HCT116 (cell line): ENCODE measurements at regions not wholly inside any gene's neighbourhood (a gene's known extent, or its start where the extent isn't known, plus 50 kb on each side); places are given as distances from the start of the nearest gene placed in this dataset.

ENCODE experiments used
- ATAC-seq: fragments of 200-7000 bp; cut with Tn5 transposase; 2 replicates; pipeline ENCODE4 v1.9.1; 2020; ENCODE audit warnings: mild to moderate bottlenecking, moderate library complexity
- BruUV-seq: library from RNA; stranded (reverse); fragments of 400-500 nt; replicated peaks from 2 replicates; lab custom pipeline; 2021; lab: Mats Ljungman, UMichigan
- CTCF ChIA-PET: fragments of 300-600 bp; sonication (Branson Sonifier 250); formaldehyde crosslinking; loops from one replicate; lab custom pipeline; 2021; ENCODE audit warnings: antibody characterized with exemption; lab: Charles Lee
- POLR2A ChIA-PET: fragments of 300-600, 350-600 bp; sonication (Branson Sonifier 250); formaldehyde crosslinking; loops from one replicate; lab custom pipeline; 2021; ENCODE audit warnings: antibody characterized with exemption; lab: Charles Lee
- RAD21 ChIA-PET, 2 experiments: fragments of 300-600 bp; sonication (Branson Sonifier 250); formaldehyde crosslinking; loops; one replicate each; lab custom pipeline; 2023; ENCODE audit warnings: low total read pairs in 2 of 2; ENCODE audit not compliant: uncharacterized antibody in 2 of 2, unreplicated experiment in 2 of 2, low non-redundant PET in 1 of 2; lab: Charles Lee
- DNase-seq: peaks from one replicate; pipeline ENCODE4 v3.0.0-alpha.2; 2010; ENCODE audit warnings: low read depth, low spot score
- H2AFZ ChIP-seq: fragments of 200-600 bp; shearing (Covaris generic), sonication (generic); 2 replicates; pipeline ENCODE4 v1.6.1; 2017; ENCODE audit warnings: low read depth, mixed run types, mixed read lengths, antibody characterized with exemption, low read length; ENCODE audit not compliant: poor library complexity, severe bottlenecking
- H3K27ac ChIP-seq: 2 replicates; pipeline ENCODE4 v1.5.1; 2012; ENCODE audit warnings: low read depth, low read length
- H3K27me3 ChIP-seq: fragments of 200-600 bp; sonication (generic); 2 replicates; pipeline ENCODE4 v1.6.1; 2016; ENCODE audit warnings: mixed run types, low read length, mixed read lengths; ENCODE audit not compliant: insufficient read depth
- H3K36me3 ChIP-seq, 2 experiments: fragments of 200-500 bp in 1 of 2; fragments of 200-600 bp in 1 of 2; sonication (Bioruptor generic) in 1 of 2; sonication (generic) in 1 of 2; 2 replicates each; pipeline versions ENCODE4 v1.5.1 to v1.6.1; 2014 to 2016; ENCODE audit warnings: low read length in 2 of 2, inconsistent platforms in 1 of 2, mixed read lengths in 1 of 2, mixed run types in 1 of 2; ENCODE audit not compliant: insufficient read depth in 2 of 2, control insufficient read depth in 1 of 2
- H3K4me1 ChIP-seq, 2 experiments: fragments of 200-600 bp in 1 of 2; sonication (generic) in 1 of 2; 2 replicates each; pipeline versions ENCODE4 v1.5.1 to v1.6.1; 2012 to 2017; ENCODE audit warnings: low read length in 2 of 2, inconsistent platforms in 1 of 2, mild to moderate bottlenecking in 1 of 2, mixed read lengths in 1 of 2, mixed run types in 1 of 2, moderate library complexity in 1 of 2; ENCODE audit not compliant: insufficient read depth in 2 of 2, control insufficient read depth in 1 of 2
- H3K4me2 ChIP-seq: fragments of 200-600 bp; sonication (generic); 2 replicates; pipeline ENCODE4 v1.6.1; 2017; ENCODE audit warnings: mixed run types, low read length, mixed read lengths
- H3K4me3 ChIP-seq, 2 experiments: fragments of 200-600 bp in 1 of 2; sonication (generic) in 1 of 2; replicated peaks in 1 of 2; 2 replicates each; pipeline ENCODE4 v1.5.1; 2011 to 2016; ENCODE audit warnings: low read length in 2 of 2, control low read depth in 1 of 2, low read depth in 1 of 2, mild to moderate bottlenecking in 1 of 2, mixed read lengths in 1 of 2, mixed run types in 1 of 2
- H3K79me2 ChIP-seq: fragments of 200-600 bp; sonication (generic); 2 replicates; pipeline ENCODE4 v1.6.1; 2017; ENCODE audit warnings: mild to moderate bottlenecking, mixed run types, low read length, moderate library complexity, mixed read lengths; ENCODE audit not compliant: insufficient read depth
- H3K9ac ChIP-seq: fragments of 200-600 bp; sonication (generic); 2 replicates; pipeline ENCODE4 v1.6.1; 2016; ENCODE audit warnings: low read length, mixed read lengths
- H3K9me2 ChIP-seq: fragments of 200-600 bp; sonication (generic), shearing (Covaris generic); 2 replicates; pipeline ENCODE4 v1.6.1; 2017; ENCODE audit warnings: mixed run types, mild to moderate bottlenecking, moderate library complexity; ENCODE audit not compliant: insufficient read depth
- H3K9me3 ChIP-seq, 2 experiments: fragments of 200-500 bp in 1 of 2; fragments of 200-600 bp in 1 of 2; sonication (Bioruptor generic) in 1 of 2; sonication (generic) in 1 of 2; 2 replicates each; pipeline ENCODE4 v1.6.1; 2014 to 2017; ENCODE audit warnings: low read length in 2 of 2, mixed read lengths in 2 of 2, inconsistent platforms in 1 of 2, low read depth in 1 of 2, mild to moderate bottlenecking in 1 of 2, mixed run types in 1 of 2, moderate library complexity in 1 of 2; ENCODE audit not compliant: control insufficient read depth in 1 of 2, insufficient read depth in 1 of 2
- H4K20me1 ChIP-seq: fragments of 200-600 bp; sonication (generic), shearing (Covaris generic); 2 replicates; pipeline ENCODE4 v1.6.1; 2017; ENCODE audit warnings: mixed run types, mild to moderate bottlenecking, moderate library complexity; ENCODE audit not compliant: insufficient read depth
- ATF3 ChIP-seq: IDR thresholded peaks from 2 replicates; pipeline ENCODE4 v1.6.1; 2012
- CEBPB ChIP-seq: IDR thresholded peaks from 2 replicates; pipeline ENCODE4 v1.6.1; 2012; ENCODE audit warnings: low read depth
- CTCF ChIP-seq, 3 experiments: fragments of 200-600 bp in 1 of 3; sonication (generic) in 1 of 3; IDR thresholded peaks in 2 of 3; conservative IDR thresholded peaks in 1 of 3; 2 replicates each; pipeline ENCODE4 v1.5.1; 2012 to 2017; ENCODE audit warnings: low read depth in 2 of 3, low read length in 2 of 3, antibody characterized with exemption in 1 of 3, borderline replicate concordance in 1 of 3, control low read depth in 1 of 3, mild to moderate bottlenecking in 1 of 3, mixed read lengths in 1 of 3, mixed run types in 1 of 3, moderate library complexity in 1 of 3; ENCODE audit not compliant: insufficient read depth in 1 of 3
- EGR1 ChIP-seq: IDR thresholded peaks from 2 replicates; pipeline ENCODE4 v1.6.1; 2012; ENCODE audit warnings: low read depth
- ELF1 ChIP-seq: IDR thresholded peaks from 2 replicates; pipeline ENCODE4 v1.6.1; 2012; ENCODE audit warnings: low read depth, borderline replicate concordance
- JUND ChIP-seq: IDR thresholded peaks from 2 replicates; pipeline ENCODE4 v1.6.1; 2012
- POLR2A ChIP-seq: IDR thresholded peaks from 2 replicates; pipeline ENCODE4 v1.7.0; 2011; ENCODE audit warnings: borderline replicate concordance; ENCODE audit not compliant: insufficient read depth, insufficient read length; ENCODE audit errors: extremely low read depth
- POLR2AphosphoS5 ChIP-seq: IDR thresholded peaks from 2 replicates; pipeline ENCODE4 v1.6.1; 2011; ENCODE audit warnings: mild to moderate bottlenecking, low read depth, low read length, moderate library complexity
- SIN3A ChIP-seq: IDR thresholded peaks from 2 replicates; pipeline ENCODE4 v1.6.1; 2012; ENCODE audit warnings: low read depth
- SRF ChIP-seq: IDR thresholded peaks from 2 replicates; pipeline ENCODE4 v1.6.1; 2012; ENCODE audit warnings: low read depth
- TCF7L2 ChIP-seq: IDR thresholded peaks from 2 replicates; pipeline ENCODE4 v1.7.0; 2011; ENCODE audit warnings: borderline replicate concordance, inconsistent platforms; ENCODE audit not compliant: insufficient read depth, insufficient read length; ENCODE audit errors: extremely low read depth
- YY1 ChIP-seq: IDR thresholded peaks from 2 replicates; pipeline ENCODE4 v1.6.1; 2011; ENCODE audit warnings: low read length, low read depth, moderate library complexity, mild to moderate bottlenecking; ENCODE audit not compliant: insufficient replicate concordance; ENCODE audit errors: extremely low read depth
- ZBTB33 ChIP-seq: IDR thresholded peaks from 2 replicates; pipeline ENCODE4 v1.6.1; 2011; ENCODE audit warnings: mild to moderate bottlenecking, low read length, moderate library complexity; ENCODE audit not compliant: insufficient replicate concordance; ENCODE audit errors: extremely low read depth
- ZFX ChIP-seq: fragments of 450-650 bp; IDR thresholded peaks from 2 replicates; pipeline ENCODE4 v1.6.1; 2017
- intact Hi-C: fragments of 100-400 bp; cut with micrococcal nuclease; formaldehyde crosslinking; loops from 2 replicates; pipeline ENCODE4 v1.10.0; 2022
- TF ChIP-seq, protein P1 (sequence below): IDR thresholded peaks from 2 replicates; pipeline ENCODE4 v1.6.1; 2012; ENCODE audit warnings: low read depth

DNA sequence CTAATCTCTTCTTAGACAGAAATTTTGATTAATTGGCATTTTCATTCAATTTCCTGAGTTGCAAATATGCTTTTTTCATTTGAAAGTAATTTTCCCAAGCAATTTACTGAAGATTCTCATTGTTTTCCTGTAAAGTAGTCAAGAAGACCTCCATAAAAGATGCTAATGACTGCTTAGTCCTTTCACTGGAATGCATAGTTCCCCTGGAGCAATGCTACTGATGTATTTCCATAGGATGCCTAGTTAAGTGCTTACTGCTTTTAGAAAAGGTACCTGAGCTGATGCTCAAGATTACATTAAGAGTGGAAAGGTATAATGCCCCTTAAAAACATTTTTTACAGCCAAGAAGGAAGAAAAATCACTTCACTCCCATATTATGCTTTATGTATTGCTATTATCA is 109.2 kb upstream of the EMB start (continued):
- TF ChIP-seq, protein P1, sequence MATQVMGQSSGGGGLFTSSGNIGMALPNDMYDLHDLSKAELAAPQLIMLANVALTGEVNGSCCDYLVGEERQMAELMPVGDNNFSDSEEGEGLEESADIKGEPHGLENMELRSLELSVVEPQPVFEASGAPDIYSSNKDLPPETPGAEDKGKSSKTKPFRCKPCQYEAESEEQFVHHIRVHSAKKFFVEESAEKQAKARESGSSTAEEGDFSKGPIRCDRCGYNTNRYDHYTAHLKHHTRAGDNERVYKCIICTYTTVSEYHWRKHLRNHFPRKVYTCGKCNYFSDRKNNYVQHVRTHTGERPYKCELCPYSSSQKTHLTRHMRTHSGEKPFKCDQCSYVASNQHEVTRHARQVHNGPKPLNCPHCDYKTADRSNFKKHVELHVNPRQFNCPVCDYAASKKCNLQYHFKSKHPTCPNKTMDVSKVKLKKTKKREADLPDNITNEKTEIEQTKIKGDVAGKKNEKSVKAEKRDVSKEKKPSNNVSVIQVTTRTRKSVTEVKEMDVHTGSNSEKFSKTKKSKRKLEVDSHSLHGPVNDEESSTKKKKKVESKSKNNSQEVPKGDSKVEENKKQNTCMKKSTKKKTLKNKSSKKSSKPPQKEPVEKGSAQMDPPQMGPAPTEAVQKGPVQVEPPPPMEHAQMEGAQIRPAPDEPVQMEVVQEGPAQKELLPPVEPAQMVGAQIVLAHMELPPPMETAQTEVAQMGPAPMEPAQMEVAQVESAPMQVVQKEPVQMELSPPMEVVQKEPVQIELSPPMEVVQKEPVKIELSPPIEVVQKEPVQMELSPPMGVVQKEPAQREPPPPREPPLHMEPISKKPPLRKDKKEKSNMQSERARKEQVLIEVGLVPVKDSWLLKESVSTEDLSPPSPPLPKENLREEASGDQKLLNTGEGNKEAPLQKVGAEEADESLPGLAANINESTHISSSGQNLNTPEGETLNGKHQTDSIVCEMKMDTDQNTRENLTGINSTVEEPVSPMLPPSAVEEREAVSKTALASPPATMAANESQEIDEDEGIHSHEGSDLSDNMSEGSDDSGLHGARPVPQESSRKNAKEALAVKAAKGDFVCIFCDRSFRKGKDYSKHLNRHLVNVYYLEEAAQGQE = no peak
- no peak for TF ChIP-seq POLR2A
- no peak for TF ChIP-seq POLR2AphosphoS5
- TF ChIP-seq CEBPB = no peak

DNA sequence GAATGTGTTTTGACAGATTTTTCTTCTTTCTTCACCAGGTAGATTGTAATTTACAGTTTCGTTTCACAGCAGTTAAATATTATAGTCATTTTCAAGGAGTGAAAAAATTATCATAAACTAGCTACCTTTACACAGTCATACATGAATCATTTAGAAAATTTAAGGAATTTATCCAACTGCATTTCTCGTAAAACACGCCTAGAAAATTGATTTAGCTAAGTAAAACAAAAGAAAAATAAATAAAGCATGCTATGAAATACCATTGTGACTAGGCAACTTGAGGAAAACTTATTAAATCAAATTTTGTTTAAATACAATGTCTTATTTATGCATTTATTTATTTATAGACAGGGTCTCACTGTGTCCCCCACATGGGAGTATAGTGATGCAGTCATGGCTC is 109.9 kb upstream of the EMB start:
- Histone ChIP-seq H3K4me2 (no peak overlapping the region), H3K9me3 (no peaks in the 10 kb centered on the region), H3K9ac (no peak overlapping the region), H2AFZ (no peak overlapping the region), H3K9me2 (no peaks in the 10 kb centered on the region), H3K27me3 (no peaks in the 10 kb centered on the region), H3K27ac (no peak overlapping the region), H3K36me3 (no peaks in the 10 kb centered on the region), H4K20me1 (no peaks in the 10 kb centered on the region), H3K4me1 (no peaks in the 10 kb centered on the region), H3K4me3 (no peak overlapping the region), H3K79me2 (no peaks in the 10 kb centered on the region)
- intact Hi-C loops = no loop called here
- TF ChIP-seq ELF1 = no peak
- no peak for TF ChIP-seq SRF
- no peak for TF ChIP-seq YY1
- TF ChIP-seq SIN3A = no peak
- no peak for TF ChIP-seq CTCF (IDR thresholded peaks at IDR 0.05 in 2 of 3, conservative IDR thresholded peaks at IDR 0.05 in 1 of 3; ENCODE audit: borderline replicate concordance in 1 of 3, insufficient read depth in 1 of 3, low read depth in 2 of 3, low read length in 2 of 3)
- no peak for TF ChIP-seq ZFX
- TF ChIP-seq EGR1 = no peak
- no peak for TF ChIP-seq ZBTB33
- TF ChIP-seq ATF3 = no peak
- TF ChIP-seq TCF7L2 = no peak
- no peak for TF ChIP-seq JUND
- DNase-seq = no peak
- RAD21 ChIA-PET = no interaction called here
- ATAC-seq = no peak
- POLR2A ChIA-PET = interaction anchor here (0.7 kb wide), 1 partner anchor 100 kb away, joined by 3 read pairs; no protein-coding TSS in a partner anchor
- BruUV-seq = no TSS peak
- CTCF ChIA-PET = no interaction called here
